WTC11 (cell line): ENCODE measurements at regions not wholly inside any gene's neighbourhood (a gene's known extent, or its start where the extent isn't known, plus 50 kb on each side); places are given as distances from the start of the nearest gene placed in this dataset.

Source experiments
- ATAC-seq: fragments of 200-7000 bp; cut with Tn5 transposase; 2 replicates; pipeline ENCODE4 v1.10.0; 2021; ENCODE audit warnings: mild to moderate bottlenecking, moderate library complexity
- CTCF ChIA-PET: fragments of 300-600 bp; sonication (Branson Sonifier 250); formaldehyde crosslinking; loops from one replicate; lab custom pipeline; 2021; ENCODE audit warnings: antibody characterized with exemption; lab: Charles Lee
- POLR2A ChIA-PET: fragments of 350-600 bp; sonication (Branson Sonifier 250); formaldehyde crosslinking; loops from one replicate; lab custom pipeline; 2021; ENCODE audit warnings: antibody characterized with exemption; lab: Charles Lee
- DNase-seq: peaks from one replicate; pipeline ENCODE4 v3.0.0; 2021; ENCODE audit warnings: low spot score
- H3K27ac Mint-ChIP-seq: 2 replicates; pipeline ENCODE4 v1.8.0; 2021; ENCODE audit warnings: mixed read lengths
- H3K27me3 Mint-ChIP-seq: 2 replicates; pipeline ENCODE4 v1.8.0; 2021; ENCODE audit warnings: low read depth, mild to moderate bottlenecking, moderate library complexity, mixed read lengths
- H3K36me3 Mint-ChIP-seq: 2 replicates; pipeline ENCODE4 v1.8.0; 2021; ENCODE audit warnings: mixed read lengths
- H3K4me1 Mint-ChIP-seq: 2 replicates; pipeline ENCODE4 v1.8.0; 2022; ENCODE audit warnings: mixed read lengths
- H3K4me3 Mint-ChIP-seq: 2 replicates; pipeline ENCODE4 v1.8.0; 2021; ENCODE audit warnings: mild to moderate bottlenecking, moderate library complexity, mixed read lengths
- H3K9me3 Mint-ChIP-seq: 2 replicates; pipeline ENCODE4 v1.8.0; 2021; ENCODE audit warnings: mixed read lengths
- CREB1 ChIP-seq: sonication (generic); formaldehyde crosslinking; IDR thresholded peaks from 2 replicates; pipeline ENCODE4 v1.8.0; 2023; ENCODE audit warnings: mild to moderate bottlenecking, missing genetic modification reagents
- ETV6 ChIP-seq: sonication (generic); formaldehyde crosslinking; IDR thresholded peaks from 2 replicates; pipeline ENCODE4 v1.8.1; 2022; ENCODE audit warnings: mild to moderate bottlenecking, missing genetic modification reagents
- NR2C2 ChIP-seq: sonication (generic); formaldehyde crosslinking; IDR thresholded peaks from 2 replicates; pipeline ENCODE4 v1.8.0; 2022; ENCODE audit warnings: mild to moderate bottlenecking, missing genetic modification reagents
- ZNF138 ChIP-seq: sonication (generic); formaldehyde crosslinking; conservative IDR thresholded peaks from 2 replicates; pipeline ENCODE4 v1.8.1; 2022; ENCODE audit warnings: mild to moderate bottlenecking, moderate library complexity, missing genetic modification reagents
- ZNF317 ChIP-seq: sonication (generic); formaldehyde crosslinking; IDR thresholded peaks from 2 replicates; pipeline ENCODE4 v1.8.1; 2023; ENCODE audit warnings: low read depth, mild to moderate bottlenecking, moderate library complexity, missing genetic modification reagents, borderline replicate concordance
- ZNF416 ChIP-seq: fragments of 250-450 bp; sonication (Bioruptor Pico); IDR thresholded peaks from 2 replicates; pipeline ENCODE4 v1.9.0; 2021; ENCODE audit warnings: mild to moderate bottlenecking, inconsistent platforms
- TF ChIP-seq, protein P1 (sequence below): sonication (generic); formaldehyde crosslinking; IDR thresholded peaks from 2 replicates; pipeline ENCODE4 v1.8.1; 2022; ENCODE audit warnings: mild to moderate bottlenecking, missing genetic modification reagents, moderate library complexity, borderline replicate concordance
- TF ChIP-seq, protein P2 (sequence below): sonication (generic); formaldehyde crosslinking; IDR thresholded peaks from 2 replicates; pipeline ENCODE4 v1.8.0; 2022; ENCODE audit warnings: missing genetic modification reagents
- TF ChIP-seq, protein P3 (sequence below): sonication (generic); formaldehyde crosslinking; IDR thresholded peaks from 2 replicates; pipeline ENCODE4 v1.8.1; 2022; ENCODE audit warnings: mild to moderate bottlenecking, moderate library complexity, missing genetic modification reagents
- TF ChIP-seq, protein P4 (sequence below): sonication (generic); formaldehyde crosslinking; conservative IDR thresholded peaks from 2 replicates; pipeline ENCODE4 v1.8.1; 2023; ENCODE audit warnings: mild to moderate bottlenecking, low read depth, missing genetic modification reagents, moderate library complexity
- TF ChIP-seq, protein P5 (sequence below): sonication (generic); formaldehyde crosslinking; IDR thresholded peaks from 2 replicates; pipeline ENCODE4 v1.8.0; 2023; ENCODE audit warnings: missing genetic modification reagents
- TF ChIP-seq, protein P6 (sequence below): fragments of 200-600 bp; IDR thresholded peaks from 2 replicates; pipeline ENCODE4 v1.8.0; 2022; ENCODE audit warnings: antibody characterized with exemption
- TF ChIP-seq, protein P7 (sequence below): sonication (generic); formaldehyde crosslinking; IDR thresholded peaks from 2 replicates; pipeline ENCODE4 v1.8.1; 2023; ENCODE audit warnings: mild to moderate bottlenecking, missing genetic modification reagents, moderate library complexity
- TF ChIP-seq, protein P8 (sequence below): sonication (generic); formaldehyde crosslinking; IDR thresholded peaks from 2 replicates; pipeline ENCODE4 v1.8.1; 2022; ENCODE audit warnings: low read depth, missing genetic modification reagents, borderline replicate concordance

DNA sequence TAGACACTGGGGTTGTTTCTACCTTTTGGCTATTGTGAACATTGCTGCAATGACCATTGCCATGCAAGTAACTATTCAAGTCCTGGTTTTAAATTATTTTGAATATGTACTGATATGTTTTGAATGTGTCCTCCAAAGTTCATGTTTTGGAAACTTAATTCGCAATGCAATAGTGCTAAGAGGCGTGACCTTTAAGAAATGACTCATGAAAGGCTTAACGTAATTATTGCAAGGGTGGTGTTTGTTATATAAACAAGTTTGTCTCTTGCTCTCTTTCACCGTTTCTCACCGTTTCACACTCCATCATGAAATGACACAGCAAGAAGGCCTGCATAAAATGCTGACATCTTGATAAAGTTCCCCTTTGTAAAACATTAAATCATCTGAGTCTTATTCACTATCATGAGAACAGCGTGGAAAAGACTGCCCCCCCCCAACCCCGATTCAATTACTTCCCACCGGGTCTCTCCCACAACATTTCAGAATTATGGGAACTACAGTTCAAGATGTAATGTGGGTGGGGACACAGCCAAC is 506.9 kb upstream of the FAM47C start:
- Mint-ChIP-seq H3K27ac (no peak overlapping the region), H3K36me3 (peaks cover 19% of the 10 kb centered on the region), H3K4me1 (no peaks in the 10 kb centered on the region), H3K27me3 (no peaks in the 10 kb centered on the region; the same call in 1 of the 2 replicates), H3K4me3 (no peak overlapping the region), H3K9me3 (peaks cover 29% of the 10 kb centered on the region)
- POLR2A ChIA-PET: no interaction called here
- TF ChIP-seq, protein P1, sequence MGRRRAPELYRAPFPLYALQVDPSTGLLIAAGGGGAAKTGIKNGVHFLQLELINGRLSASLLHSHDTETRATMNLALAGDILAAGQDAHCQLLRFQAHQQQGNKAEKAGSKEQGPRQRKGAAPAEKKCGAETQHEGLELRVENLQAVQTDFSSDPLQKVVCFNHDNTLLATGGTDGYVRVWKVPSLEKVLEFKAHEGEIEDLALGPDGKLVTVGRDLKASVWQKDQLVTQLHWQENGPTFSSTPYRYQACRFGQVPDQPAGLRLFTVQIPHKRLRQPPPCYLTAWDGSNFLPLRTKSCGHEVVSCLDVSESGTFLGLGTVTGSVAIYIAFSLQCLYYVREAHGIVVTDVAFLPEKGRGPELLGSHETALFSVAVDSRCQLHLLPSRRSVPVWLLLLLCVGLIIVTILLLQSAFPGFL (CRISPR knock-in tag): no peak
- TF ChIP-seq, protein P2, sequence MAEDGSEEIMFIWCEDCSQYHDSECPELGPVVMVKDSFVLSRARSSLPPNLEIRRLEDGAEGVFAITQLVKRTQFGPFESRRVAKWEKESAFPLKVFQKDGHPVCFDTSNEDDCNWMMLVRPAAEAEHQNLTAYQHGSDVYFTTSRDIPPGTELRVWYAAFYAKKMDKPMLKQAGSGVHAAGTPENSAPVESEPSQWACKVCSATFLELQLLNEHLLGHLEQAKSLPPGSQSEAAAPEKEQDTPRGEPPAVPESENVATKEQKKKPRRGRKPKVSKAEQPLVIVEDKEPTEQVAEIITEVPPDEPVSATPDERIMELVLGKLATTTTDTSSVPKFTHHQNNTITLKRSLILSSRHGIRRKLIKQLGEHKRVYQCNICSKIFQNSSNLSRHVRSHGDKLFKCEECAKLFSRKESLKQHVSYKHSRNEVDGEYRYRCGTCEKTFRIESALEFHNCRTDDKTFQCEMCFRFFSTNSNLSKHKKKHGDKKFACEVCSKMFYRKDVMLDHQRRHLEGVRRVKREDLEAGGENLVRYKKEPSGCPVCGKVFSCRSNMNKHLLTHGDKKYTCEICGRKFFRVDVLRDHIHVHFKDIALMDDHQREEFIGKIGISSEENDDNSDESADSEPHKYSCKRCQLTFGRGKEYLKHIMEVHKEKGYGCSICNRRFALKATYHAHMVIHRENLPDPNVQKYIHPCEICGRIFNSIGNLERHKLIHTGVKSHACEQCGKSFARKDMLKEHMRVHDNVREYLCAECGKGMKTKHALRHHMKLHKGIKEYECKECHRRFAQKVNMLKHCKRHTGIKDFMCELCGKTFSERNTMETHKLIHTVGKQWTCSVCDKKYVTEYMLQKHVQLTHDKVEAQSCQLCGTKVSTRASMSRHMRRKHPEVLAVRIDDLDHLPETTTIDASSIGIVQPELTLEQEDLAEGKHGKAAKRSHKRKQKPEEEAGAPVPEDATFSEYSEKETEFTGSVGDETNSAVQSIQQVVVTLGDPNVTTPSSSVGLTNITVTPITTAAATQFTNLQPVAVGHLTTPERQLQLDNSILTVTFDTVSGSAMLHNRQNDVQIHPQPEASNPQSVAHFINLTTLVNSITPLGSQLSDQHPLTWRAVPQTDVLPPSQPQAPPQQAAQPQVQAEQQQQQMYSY (CRISPR knock-in tag): no peak
- TF ChIP-seq, protein P3, sequence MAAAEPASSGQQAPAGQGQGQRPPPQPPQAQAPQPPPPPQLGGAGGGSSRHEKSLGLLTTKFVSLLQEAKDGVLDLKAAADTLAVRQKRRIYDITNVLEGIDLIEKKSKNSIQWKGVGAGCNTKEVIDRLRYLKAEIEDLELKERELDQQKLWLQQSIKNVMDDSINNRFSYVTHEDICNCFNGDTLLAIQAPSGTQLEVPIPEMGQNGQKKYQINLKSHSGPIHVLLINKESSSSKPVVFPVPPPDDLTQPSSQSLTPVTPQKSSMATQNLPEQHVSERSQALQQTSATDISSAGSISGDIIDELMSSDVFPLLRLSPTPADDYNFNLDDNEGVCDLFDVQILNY (CRISPR knock-in tag): no peak
- TF ChIP-seq, protein P4, sequence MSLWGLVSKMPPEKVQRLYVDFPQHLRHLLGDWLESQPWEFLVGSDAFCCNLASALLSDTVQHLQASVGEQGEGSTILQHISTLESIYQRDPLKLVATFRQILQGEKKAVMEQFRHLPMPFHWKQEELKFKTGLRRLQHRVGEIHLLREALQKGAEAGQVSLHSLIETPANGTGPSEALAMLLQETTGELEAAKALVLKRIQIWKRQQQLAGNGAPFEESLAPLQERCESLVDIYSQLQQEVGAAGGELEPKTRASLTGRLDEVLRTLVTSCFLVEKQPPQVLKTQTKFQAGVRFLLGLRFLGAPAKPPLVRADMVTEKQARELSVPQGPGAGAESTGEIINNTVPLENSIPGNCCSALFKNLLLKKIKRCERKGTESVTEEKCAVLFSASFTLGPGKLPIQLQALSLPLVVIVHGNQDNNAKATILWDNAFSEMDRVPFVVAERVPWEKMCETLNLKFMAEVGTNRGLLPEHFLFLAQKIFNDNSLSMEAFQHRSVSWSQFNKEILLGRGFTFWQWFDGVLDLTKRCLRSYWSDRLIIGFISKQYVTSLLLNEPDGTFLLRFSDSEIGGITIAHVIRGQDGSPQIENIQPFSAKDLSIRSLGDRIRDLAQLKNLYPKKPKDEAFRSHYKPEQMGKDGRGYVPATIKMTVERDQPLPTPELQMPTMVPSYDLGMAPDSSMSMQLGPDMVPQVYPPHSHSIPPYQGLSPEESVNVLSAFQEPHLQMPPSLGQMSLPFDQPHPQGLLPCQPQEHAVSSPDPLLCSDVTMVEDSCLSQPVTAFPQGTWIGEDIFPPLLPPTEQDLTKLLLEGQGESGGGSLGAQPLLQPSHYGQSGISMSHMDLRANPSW (CRISPR knock-in tag): no peak
- TF ChIP-seq ETV6: no peak
- TF ChIP-seq ZNF416 (CRISPR knock-in tag): no peak
- TF ChIP-seq, protein P5, sequence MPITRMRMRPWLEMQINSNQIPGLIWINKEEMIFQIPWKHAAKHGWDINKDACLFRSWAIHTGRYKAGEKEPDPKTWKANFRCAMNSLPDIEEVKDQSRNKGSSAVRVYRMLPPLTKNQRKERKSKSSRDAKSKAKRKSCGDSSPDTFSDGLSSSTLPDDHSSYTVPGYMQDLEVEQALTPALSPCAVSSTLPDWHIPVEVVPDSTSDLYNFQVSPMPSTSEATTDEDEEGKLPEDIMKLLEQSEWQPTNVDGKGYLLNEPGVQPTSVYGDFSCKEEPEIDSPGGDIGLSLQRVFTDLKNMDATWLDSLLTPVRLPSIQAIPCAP (CRISPR knock-in tag): no peak
- no peak for TF ChIP-seq CREB1 (CRISPR knock-in tag)
- TF ChIP-seq, protein P6, sequence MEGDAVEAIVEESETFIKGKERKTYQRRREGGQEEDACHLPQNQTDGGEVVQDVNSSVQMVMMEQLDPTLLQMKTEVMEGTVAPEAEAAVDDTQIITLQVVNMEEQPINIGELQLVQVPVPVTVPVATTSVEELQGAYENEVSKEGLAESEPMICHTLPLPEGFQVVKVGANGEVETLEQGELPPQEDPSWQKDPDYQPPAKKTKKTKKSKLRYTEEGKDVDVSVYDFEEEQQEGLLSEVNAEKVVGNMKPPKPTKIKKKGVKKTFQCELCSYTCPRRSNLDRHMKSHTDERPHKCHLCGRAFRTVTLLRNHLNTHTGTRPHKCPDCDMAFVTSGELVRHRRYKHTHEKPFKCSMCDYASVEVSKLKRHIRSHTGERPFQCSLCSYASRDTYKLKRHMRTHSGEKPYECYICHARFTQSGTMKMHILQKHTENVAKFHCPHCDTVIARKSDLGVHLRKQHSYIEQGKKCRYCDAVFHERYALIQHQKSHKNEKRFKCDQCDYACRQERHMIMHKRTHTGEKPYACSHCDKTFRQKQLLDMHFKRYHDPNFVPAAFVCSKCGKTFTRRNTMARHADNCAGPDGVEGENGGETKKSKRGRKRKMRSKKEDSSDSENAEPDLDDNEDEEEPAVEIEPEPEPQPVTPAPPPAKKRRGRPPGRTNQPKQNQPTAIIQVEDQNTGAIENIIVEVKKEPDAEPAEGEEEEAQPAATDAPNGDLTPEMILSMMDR: no peak
- TF ChIP-seq NR2C2 (CRISPR knock-in tag): no peak
- ATAC-seq (no peak), DNase-seq (no peak)
- CTCF ChIA-PET: no interaction called here

DNA sequence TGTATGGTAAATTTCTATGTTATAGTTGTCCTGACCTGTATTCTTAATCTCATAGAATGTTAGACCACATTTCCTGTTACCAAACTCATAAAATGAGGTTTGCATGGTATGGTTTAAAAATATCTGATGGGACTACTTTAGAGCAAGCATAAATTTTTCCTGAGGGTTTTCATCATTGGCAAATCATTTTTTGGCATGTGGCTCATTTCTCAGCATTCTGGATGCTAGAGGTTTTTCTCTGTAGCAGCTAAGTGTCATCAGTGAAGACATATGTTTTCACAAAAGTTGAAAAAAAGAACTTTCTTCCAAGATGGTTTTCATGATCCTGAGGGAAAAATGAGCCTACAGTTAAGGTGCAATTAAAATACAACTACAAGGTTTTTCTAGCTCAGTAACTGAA is 503.5 kb upstream of the FAM47C start:
- Mint-ChIP-seq H3K4me1 (no peaks in the 10 kb centered on the region), H3K27me3 (no peaks in the 10 kb centered on the region; the same call in 1 of the 2 replicates), H3K36me3 (peaks cover 36% of the 10 kb centered on the region), H3K9me3 (peaks cover 49% of the 10 kb centered on the region), H3K4me3 (no peak overlapping the region), H3K27ac (no peak overlapping the region)
- ChIA-PET CTCF (no interaction called here), POLR2A (no interaction called here)
- no peak for ATAC-seq
- no peak for DNase-seq
- TF ChIP-seq, protein P7, sequence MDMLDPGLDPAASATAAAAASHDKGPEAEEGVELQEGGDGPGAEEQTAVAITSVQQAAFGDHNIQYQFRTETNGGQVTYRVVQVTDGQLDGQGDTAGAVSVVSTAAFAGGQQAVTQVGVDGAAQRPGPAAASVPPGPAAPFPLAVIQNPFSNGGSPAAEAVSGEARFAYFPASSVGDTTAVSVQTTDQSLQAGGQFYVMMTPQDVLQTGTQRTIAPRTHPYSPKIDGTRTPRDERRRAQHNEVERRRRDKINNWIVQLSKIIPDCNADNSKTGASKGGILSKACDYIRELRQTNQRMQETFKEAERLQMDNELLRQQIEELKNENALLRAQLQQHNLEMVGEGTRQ (CRISPR knock-in tag): no peak
- TF ChIP-seq, protein P1 (CRISPR knock-in tag): no peak
- TF ChIP-seq, protein P3 (CRISPR knock-in tag): no peak
- TF ChIP-seq ZNF138 (CRISPR knock-in tag) (no peak), ZNF317 (no peak), ETV6 (no peak)
- TF ChIP-seq, protein P8, sequence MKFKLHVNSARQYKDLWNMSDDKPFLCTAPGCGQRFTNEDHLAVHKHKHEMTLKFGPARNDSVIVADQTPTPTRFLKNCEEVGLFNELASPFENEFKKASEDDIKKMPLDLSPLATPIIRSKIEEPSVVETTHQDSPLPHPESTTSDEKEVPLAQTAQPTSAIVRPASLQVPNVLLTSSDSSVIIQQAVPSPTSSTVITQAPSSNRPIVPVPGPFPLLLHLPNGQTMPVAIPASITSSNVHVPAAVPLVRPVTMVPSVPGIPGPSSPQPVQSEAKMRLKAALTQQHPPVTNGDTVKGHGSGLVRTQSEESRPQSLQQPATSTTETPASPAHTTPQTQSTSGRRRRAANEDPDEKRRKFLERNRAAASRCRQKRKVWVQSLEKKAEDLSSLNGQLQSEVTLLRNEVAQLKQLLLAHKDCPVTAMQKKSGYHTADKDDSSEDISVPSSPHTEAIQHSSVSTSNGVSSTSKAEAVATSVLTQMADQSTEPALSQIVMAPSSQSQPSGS (CRISPR knock-in tag): no peak
